SK-N-MC (cell line): ENCODE measurements at regions not wholly inside any gene's neighbourhood (a gene's known extent, or its start where the extent isn't known, plus 50 kb on each side); places are given as distances from the start of the nearest gene placed in this dataset.

Experiments used
- DNase-seq: peaks from one replicate; pipeline ENCODE4 v3.0.0-alpha.2; 2011; ENCODE audit warnings: low read depth, low spot score
- H3K27ac ChIP-seq: fragments of 200-600 bp; sonication (generic); 2 replicates; pipeline ENCODE4 v1.5.1; 2016; ENCODE audit warnings: mixed run types
- H3K36me3 ChIP-seq: fragments of 200-600 bp; sonication (generic); 2 replicates; pipeline ENCODE4 v1.6.1; 2017; ENCODE audit warnings: antibody characterized with exemption, low read length, mixed read lengths; ENCODE audit not compliant: insufficient read depth
- H3K4me3 ChIP-seq: fragments of 200-600 bp; sonication (generic); 2 replicates; pipeline ENCODE4 v1.5.1; 2016
- H3K9ac ChIP-seq: fragments of 200-600 bp; sonication (generic); 2 replicates; pipeline ENCODE4 v1.8.0; 2017; ENCODE audit warnings: mixed run types, mixed read lengths; ENCODE audit not compliant: insufficient read length
- H3K9me3 ChIP-seq: fragments of 200-600 bp; sonication (generic); 2 replicates; pipeline ENCODE4 v1.6.1; 2017; ENCODE audit warnings: low read depth, mild to moderate bottlenecking, antibody characterized with exemption, low read length, moderate library complexity, mixed read lengths
- EZH2 ChIP-seq: fragments of 200-600 bp; sonication (generic); IDR thresholded peaks from one replicate; pipeline ENCODE4 v1.6.1; 2017; ENCODE audit warnings: antibody characterized with exemption
- FOXP2 ChIP-seq: optimal IDR thresholded peaks from 2 replicates; pipeline ENCODE3; 2011; ENCODE audit warnings: mild to moderate bottlenecking, moderate library complexity; ENCODE audit not compliant: insufficient read depth; ENCODE audit errors: extremely low read length, control extremely low read depth
- POLR2AphosphoS5 ChIP-seq: IDR thresholded peaks from 2 replicates; pipeline ENCODE4 v1.6.1; 2012; ENCODE audit warnings: mild to moderate bottlenecking, low read depth, low read length, borderline replicate concordance

DNA sequence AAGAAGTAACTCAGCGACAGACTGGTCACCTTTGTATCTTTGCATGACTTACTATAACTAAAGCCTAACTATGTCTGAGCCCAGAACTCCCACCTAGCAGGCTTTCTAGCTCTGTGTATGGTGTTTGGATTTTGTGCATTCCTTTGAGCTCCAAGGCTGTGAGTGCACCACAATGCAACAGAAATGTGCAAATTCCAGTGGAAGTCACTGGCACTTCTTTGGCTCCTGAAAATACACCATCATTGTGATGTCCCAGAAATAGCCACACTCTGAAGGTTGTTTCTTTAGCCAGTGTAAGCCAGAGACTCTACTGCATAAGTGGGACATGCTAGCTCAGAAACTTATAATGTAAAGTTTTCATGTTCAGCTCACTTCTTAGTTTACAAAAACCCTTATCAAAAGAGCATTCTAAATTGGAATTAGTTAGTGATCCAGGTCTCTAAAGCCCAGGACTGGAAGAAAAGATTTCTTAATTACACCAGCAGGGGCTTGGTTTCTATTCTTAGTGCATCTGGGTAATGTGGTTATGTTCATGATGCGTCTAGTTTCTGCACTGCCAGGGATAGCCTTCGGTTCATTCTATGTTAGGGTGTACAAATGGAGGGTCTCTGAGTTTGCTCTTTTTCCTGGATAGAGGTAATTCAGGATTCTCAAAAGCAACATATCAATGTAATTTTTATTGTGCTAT, 1239.5 kb upstream of the ZEB2 start:
- TF ChIP-seq EZH2, result no peak
- no peak for TF ChIP-seq FOXP2
- no peak for TF ChIP-seq POLR2AphosphoS5
- H3K36me3 ChIP-seq, result no peaks in the 10 kb centered on the region
- no peak overlapping the region for H3K4me3 ChIP-seq
- no peak overlapping the region for H3K9ac ChIP-seq
- no peak overlapping the region for H3K27ac ChIP-seq
- no peak for DNase-seq
- H3K9me3 ChIP-seq, result no peaks in the 10 kb centered on the region

- H3K27ac ChIP-seq, result no peak overlapping the region
Observed at GRCh38 chr2:145757503-145758246, 1237.8 kb upstream of the ZEB2 start.

DNA sequence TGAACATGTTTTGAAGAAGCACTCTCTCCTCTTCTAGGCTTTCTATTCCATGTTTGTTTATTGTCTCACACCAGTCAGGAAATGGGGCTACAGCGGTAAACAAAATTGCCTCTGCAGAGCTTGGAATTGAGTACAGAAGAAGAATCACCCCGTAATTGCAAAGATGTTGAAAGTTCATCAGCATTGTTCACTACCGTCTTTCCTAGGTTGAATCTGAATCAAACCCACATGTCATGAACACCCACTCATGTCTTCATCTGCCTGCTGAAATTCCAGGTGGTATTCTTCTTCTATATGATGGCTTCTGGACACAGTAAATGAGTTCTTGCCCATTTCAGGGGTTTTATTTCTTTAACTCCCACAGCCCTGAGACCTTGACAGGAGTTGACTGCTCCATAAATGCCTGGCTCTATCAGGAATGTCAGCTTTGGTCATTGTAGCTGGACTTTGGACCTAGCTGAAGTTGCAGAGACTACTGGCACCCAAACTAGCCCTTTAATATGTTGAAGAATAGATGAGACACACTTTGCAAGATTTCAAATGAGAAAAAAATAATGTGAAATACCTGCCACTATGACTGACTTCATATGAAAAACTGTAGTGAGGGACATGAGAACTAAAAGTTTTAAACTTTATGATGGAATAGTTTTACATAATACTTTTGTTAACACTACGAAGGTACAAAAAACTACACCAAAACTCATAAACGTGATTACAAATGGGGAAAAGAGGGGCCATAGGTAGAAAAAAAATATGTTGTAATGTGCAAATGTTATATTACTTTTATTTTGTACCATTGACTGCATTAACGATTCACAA, 1235.3 kb upstream of the ZEB2 start:
- H3K27ac ChIP-seq, result no peak overlapping the region

More at GRCh38 chr2:145757503-145758246, 1237.8 kb upstream of the ZEB2 start:
- Histone ChIP-seq H3K9me3 (no peaks in the 10 kb centered on the region), H3K4me3 (no peak overlapping the region), H3K36me3 (no peaks in the 10 kb centered on the region), H3K9ac (no peak overlapping the region)
- no peak for DNase-seq
- TF ChIP-seq POLR2AphosphoS5, result no peak
- TF ChIP-seq FOXP2, result no peak
- no peak for TF ChIP-seq EZH2

GRCh38 chr2:145753966-145754365, 1234.0 kb upstream of the ZEB2 start:
- DNase-seq, result no peak
- H3K9ac ChIP-seq, result no peak overlapping the region
- H3K27ac ChIP-seq, result no peak overlapping the region
- H3K36me3 ChIP-seq, result no peaks in the 10 kb centered on the region
- no peaks in the 10 kb centered on the region for H3K9me3 ChIP-seq
- H3K4me3 ChIP-seq, result no peak overlapping the region
- TF ChIP-seq POLR2AphosphoS5, result no peak
- no peak for TF ChIP-seq EZH2
- no peak for TF ChIP-seq FOXP2

More for the DNA sequence above, 1235.3 kb upstream of the ZEB2 start:
- Histone ChIP-seq H3K9ac (no peak overlapping the region), H3K9me3 (no peaks in the 10 kb centered on the region), H3K36me3 (no peaks in the 10 kb centered on the region), H3K4me3 (no peak overlapping the region)
- DNase-seq, result no peak
- no peak for TF ChIP-seq POLR2AphosphoS5

GRCh38 chr2:145753041-145753608, 1233.2 kb upstream of the ZEB2 start:
- H3K9me3 ChIP-seq, result no peaks in the 10 kb centered on the region
- no peak for TF ChIP-seq FOXP2
- no peak for TF ChIP-seq POLR2AphosphoS5
- TF ChIP-seq EZH2, result no peak
- H3K9ac ChIP-seq, result peak overlapping the region; percentile 66
- no peaks in the 10 kb centered on the region for H3K36me3 ChIP-seq
- H3K4me3 ChIP-seq, result 0 out of 2 replicates have a peak overlapping the region, but pooled peaks have one; percentile 20
- H3K27ac ChIP-seq, result peak overlapping the region; percentile 90
- DNase-seq, result no peak

DNA sequence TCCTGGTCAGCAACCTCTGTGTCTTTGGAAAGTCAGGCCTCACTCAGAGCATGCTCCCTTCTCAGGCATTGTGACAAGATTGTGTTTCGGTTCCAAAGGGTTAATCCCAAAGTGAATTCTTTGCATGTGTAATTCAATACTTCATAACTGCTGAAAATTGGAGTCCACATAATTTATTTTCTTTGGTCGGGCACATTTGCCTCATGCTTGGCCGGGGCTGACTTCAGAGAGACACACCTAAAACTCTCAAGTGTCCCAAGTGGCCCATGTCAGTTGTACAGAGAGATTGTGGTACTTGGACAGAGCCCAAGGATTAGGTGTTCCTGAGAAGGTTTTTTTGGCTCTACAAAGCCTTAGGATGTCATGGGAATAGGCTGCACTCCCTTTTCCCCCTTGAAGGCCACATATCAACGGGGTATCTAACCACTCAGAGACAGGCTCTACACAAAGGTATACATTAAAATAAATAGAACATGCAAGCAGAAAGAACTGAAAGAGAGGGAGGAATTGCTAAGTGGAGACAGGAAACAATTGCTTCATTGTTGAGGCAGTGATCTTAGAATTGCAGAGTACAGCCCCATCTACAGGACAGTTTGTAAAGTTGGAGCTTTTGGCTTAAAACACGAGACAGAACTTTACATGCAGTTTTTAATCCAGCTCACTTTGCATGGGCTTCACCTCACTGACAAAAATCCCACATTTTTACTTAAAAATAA, 1232.3 kb upstream of the ZEB2 start:
- Histone ChIP-seq H3K27ac (peak overlapping the region; percentile 90), H3K36me3 (no peaks in the 10 kb centered on the region), H3K4me3 (peak overlapping the region; percentile 39), H3K9ac (peak overlapping the region; percentile 66), H3K9me3 (no peaks in the 10 kb centered on the region)
- no peak for TF ChIP-seq FOXP2
- no peak for TF ChIP-seq EZH2
- no peak; the same call in 1 of the 2 replicates for TF ChIP-seq POLR2AphosphoS5
- DNase-seq, result peak; percentile 86

DNA sequence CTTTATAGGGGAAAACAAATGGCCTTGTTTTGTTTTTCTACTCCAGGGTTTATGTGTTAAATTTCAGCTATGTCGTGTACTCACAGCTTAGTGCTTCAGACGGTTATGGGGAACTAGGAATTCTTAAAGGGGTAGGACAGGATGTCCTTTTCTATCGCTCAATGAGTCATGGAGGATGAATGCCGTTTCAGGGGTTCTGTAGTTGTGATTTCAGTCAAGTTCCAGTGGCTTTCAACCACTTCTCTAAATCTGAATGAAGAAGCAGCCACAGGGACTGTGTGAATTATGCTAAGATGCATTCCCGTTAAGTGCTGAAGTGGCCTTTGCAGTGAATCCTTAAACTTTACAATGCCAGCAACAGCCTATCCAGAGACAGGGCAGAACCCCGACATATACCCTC, 1231.7 kb upstream of the ZEB2 start:
- no peak for TF ChIP-seq FOXP2
- TF ChIP-seq POLR2AphosphoS5, result no peak
- TF ChIP-seq EZH2, result no peak
- DNase-seq, result no peak
- no peaks in the 10 kb centered on the region for H3K36me3 ChIP-seq
- peak overlapping the region; percentile 13 for H3K9ac ChIP-seq
- H3K4me3 ChIP-seq, result peak overlapping the region; percentile 39
- H3K9me3 ChIP-seq, result no peaks in the 10 kb centered on the region
- H3K27ac ChIP-seq, result peak overlapping the region; percentile 90

DNA sequence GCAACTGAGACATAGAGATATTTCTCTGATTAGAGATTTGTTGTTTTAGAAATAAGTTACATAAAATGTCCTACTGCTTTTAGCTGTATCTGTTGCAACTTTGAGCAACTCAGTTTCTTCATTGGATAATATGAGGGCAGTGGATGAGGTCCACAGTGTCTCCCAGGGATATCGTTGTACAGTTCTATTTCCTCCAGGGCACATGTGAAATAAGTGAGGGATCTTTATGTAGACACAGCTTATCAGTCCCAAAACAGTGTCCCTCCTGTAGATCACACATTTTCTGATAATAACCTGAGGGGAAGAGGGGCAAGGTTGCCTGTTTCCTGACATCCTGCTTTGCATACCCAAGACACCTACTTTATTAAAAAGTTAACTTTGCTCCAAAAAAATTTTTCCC, 1231.2 kb upstream of the ZEB2 start:
- no peak for TF ChIP-seq EZH2
- no peak for TF ChIP-seq FOXP2
- TF ChIP-seq POLR2AphosphoS5, result no peak
- H3K36me3 ChIP-seq, result no peaks in the 10 kb centered on the region
- no peaks in the 10 kb centered on the region for H3K9me3 ChIP-seq
- H3K9ac ChIP-seq, result peak overlapping the region; percentile 13
- H3K27ac ChIP-seq, result peak overlapping the region; percentile 90
- no peak for DNase-seq
- H3K4me3 ChIP-seq, result 0 out of 2 replicates have a peak overlapping the region, but pooled peaks have one; percentile 13
